Activated naive CD8-positive, alpha-beta T cell (primary cell): ENCODE measurements at regions not wholly inside any gene's neighbourhood (a gene's known extent, or its start where the extent isn't known, plus 50 kb on each side); places are given as distances from the start of the nearest gene placed in this dataset.

ENCODE experiments used
- H3K27ac Mint-ChIP-seq: one replicate; pipeline ENCODE4 v1.8.0; 2021; ENCODE audit warnings: mixed read lengths
- H3K27me3 Mint-ChIP-seq: one replicate; pipeline ENCODE4 v1.8.0; 2021; ENCODE audit warnings: mixed read lengths
- H3K36me3 Mint-ChIP-seq: one replicate; pipeline ENCODE4 v1.8.0; 2021; ENCODE audit warnings: mixed read lengths
- H3K4me1 Mint-ChIP-seq: one replicate; pipeline ENCODE4 v1.8.0; 2021; ENCODE audit warnings: low read depth, mixed read lengths
- H3K4me3 Mint-ChIP-seq: one replicate; pipeline ENCODE4 v1.8.0; 2021; ENCODE audit warnings: mild to moderate bottlenecking, mixed read lengths
- H3K9me3 Mint-ChIP-seq: one replicate; pipeline ENCODE4 v1.8.0; 2021; ENCODE audit warnings: low read depth, mixed read lengths

DNA sequence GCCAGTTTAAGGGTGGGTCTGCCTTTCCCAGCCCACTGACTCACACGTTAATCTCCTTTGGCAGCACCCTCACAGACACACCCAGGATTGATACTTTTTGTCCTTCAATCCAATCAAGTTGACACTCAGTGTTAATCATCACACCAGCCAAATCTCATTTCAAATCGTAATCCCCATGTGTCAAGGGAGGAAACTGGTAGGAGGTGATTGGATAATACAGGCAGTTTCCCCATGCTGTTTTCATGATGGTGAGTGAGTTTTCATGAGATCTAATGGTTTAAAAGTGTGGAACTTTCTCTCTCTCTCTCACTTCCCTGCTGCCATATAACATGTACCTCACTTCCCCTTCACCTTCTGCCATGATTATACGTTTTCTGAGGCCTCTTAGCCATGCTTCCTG, 647.2 kb upstream of the FRG1 start:
- Mint-ChIP-seq H3K27ac (no peak overlapping the region), H3K27me3 (no peaks in the 10 kb centered on the region), H3K9me3 (no peaks in the 10 kb centered on the region), H3K4me3 (no peak overlapping the region), H3K36me3 (no peaks in the 10 kb centered on the region), H3K4me1 (no peaks in the 10 kb centered on the region)

DNA sequence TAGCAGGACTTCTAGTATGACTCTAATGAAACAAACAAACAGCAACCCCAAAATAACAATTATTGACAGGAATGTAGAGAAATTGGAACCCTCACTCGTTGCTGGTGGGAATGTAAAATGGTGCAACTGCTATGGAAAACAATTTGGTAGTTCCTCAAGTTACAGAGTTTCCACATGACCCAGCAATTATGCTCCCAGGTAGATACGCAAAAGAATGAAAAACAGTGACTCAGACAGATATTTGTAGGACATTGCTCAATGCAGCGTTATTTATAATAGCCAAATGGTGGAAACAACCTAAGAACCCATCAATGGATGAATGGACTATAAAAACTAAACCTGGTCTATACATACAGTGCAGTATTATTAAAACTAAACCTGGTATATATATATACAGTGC, 646.1 kb upstream of the FRG1 start:
- H3K36me3 Mint-ChIP-seq, result no peaks in the 10 kb centered on the region
- H3K27ac Mint-ChIP-seq, result no peak overlapping the region
- H3K4me1 Mint-ChIP-seq, result no peaks in the 10 kb centered on the region
- H3K27me3 Mint-ChIP-seq, result no peaks in the 10 kb centered on the region
- H3K9me3 Mint-ChIP-seq, result no peaks in the 10 kb centered on the region
- H3K4me3 Mint-ChIP-seq, result no peak overlapping the region

DNA sequence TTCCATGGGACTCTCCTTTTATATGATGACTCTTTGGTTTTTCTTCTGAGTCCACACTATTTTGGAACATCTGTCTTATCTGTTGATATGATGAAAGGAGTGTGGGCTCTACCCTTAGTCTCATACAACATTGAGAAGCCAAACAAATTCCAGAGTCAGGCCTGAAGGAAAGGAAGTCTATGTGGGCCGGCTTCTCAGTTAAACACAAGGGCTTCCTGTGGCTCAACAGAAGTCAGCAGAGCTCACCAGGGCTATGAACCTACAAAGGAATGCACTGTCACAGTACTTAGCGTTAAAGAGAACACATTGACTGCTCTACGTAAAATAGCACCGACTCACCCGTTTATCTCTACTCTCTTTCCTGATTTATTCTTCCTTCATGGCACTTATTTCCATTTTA, 641.0 kb upstream of the FRG1 start:
- no peaks in the 10 kb centered on the region for H3K36me3 Mint-ChIP-seq
- H3K27me3 Mint-ChIP-seq, result no peaks in the 10 kb centered on the region
- H3K4me3 Mint-ChIP-seq, result no peak overlapping the region
- no peaks in the 10 kb centered on the region for H3K9me3 Mint-ChIP-seq
- no peaks in the 10 kb centered on the region for H3K4me1 Mint-ChIP-seq
- H3K27ac Mint-ChIP-seq, result no peak overlapping the region

DNA sequence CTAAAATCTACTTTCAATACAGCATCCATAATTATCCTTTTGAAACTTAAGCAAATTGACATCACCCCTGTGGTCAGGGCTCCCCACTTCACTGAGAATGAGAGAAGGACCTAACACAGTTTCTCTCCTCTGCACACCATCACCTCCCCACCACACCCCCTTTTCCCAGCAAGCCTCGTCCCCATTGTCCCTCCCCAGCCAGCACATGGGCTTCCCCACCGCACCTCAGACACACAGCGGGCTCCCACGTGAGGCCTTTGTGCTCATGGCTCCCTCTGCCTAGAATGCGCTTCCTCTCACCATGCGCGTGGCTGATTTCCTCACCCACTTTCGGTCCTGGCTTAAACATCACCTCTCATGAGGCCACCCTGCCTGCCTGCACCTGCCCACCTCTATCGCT, 639.0 kb upstream of the FRG1 start:
- Mint-ChIP-seq H3K36me3 (no peaks in the 10 kb centered on the region), H3K4me3 (no peak overlapping the region), H3K4me1 (no peaks in the 10 kb centered on the region), H3K27ac (no peak overlapping the region), H3K27me3 (no peaks in the 10 kb centered on the region), H3K9me3 (no peaks in the 10 kb centered on the region)

DNA sequence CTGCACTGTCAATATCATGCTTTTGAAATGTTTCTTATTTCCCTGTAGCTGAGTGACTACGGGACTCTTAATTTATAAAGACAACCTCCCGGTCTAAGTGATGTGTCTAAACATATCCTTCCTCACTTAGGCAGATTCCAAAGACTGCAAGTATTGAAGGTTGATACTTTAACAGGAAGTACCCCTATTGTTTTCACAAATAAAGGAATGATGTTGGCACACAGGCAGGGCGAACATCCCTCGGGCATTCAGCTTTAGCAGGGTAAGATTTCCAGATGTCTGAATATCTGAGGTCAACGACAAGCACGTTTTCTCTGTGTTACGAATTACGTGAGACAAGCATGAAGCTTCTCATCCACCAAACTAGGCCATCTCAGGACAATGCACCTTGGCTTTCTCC, 638.0 kb upstream of the FRG1 start:
- H3K4me3 Mint-ChIP-seq, result no peak overlapping the region
- no peaks in the 10 kb centered on the region for H3K36me3 Mint-ChIP-seq
- H3K4me1 Mint-ChIP-seq, result no peaks in the 10 kb centered on the region
- no peaks in the 10 kb centered on the region for H3K27me3 Mint-ChIP-seq
- no peaks in the 10 kb centered on the region for H3K9me3 Mint-ChIP-seq
- no peak overlapping the region for H3K27ac Mint-ChIP-seq

GRCh38 chr4:189304167-189304566, 636.5 kb upstream of the FRG1 start:
- H3K36me3 Mint-ChIP-seq, result no peaks in the 10 kb centered on the region
- H3K27me3 Mint-ChIP-seq, result no peaks in the 10 kb centered on the region
- H3K27ac Mint-ChIP-seq, result no peak overlapping the region
- H3K4me3 Mint-ChIP-seq, result no peak overlapping the region
- H3K9me3 Mint-ChIP-seq, result no peaks in the 10 kb centered on the region
- no peaks in the 10 kb centered on the region for H3K4me1 Mint-ChIP-seq

DNA sequence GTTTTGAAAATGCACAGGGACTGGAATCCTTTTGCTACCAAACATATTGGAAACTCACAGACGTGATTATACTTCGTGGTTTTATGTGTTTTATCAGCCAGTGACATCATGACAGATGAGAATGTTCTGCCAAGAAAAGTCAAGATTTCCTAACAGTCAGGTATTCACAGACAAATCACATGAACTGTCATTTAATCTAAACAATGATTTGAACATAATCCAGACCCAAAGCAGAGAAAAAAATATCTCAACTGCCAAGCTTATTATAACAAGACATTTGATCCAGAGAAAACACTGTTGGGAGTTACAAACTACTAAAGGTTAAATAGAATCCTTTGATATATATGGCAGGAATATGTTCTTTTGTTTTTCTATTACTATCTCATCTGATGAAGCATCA, 635.9 kb upstream of the FRG1 start:
- H3K4me3 Mint-ChIP-seq, result no peak overlapping the region
- H3K36me3 Mint-ChIP-seq, result no peaks in the 10 kb centered on the region
- no peaks in the 10 kb centered on the region for H3K4me1 Mint-ChIP-seq
- no peaks in the 10 kb centered on the region for H3K9me3 Mint-ChIP-seq
- no peaks in the 10 kb centered on the region for H3K27me3 Mint-ChIP-seq
- H3K27ac Mint-ChIP-seq, result no peak overlapping the region

GRCh38 chr4:189305500-189305899, 635.2 kb upstream of the FRG1 start:
- H3K27ac Mint-ChIP-seq, result no peak overlapping the region
- H3K9me3 Mint-ChIP-seq, result no peaks in the 10 kb centered on the region
- no peaks in the 10 kb centered on the region for H3K4me1 Mint-ChIP-seq
- H3K4me3 Mint-ChIP-seq, result no peak overlapping the region
- H3K27me3 Mint-ChIP-seq, result no peaks in the 10 kb centered on the region
- no peaks in the 10 kb centered on the region for H3K36me3 Mint-ChIP-seq

GRCh38 chr4:189311251-189311650, 629.4 kb upstream of the FRG1 start:
- no peak overlapping the region for H3K27ac Mint-ChIP-seq
- no peaks in the 10 kb centered on the region for H3K27me3 Mint-ChIP-seq
- H3K4me1 Mint-ChIP-seq, result no peaks in the 10 kb centered on the region
- H3K9me3 Mint-ChIP-seq, result no peaks in the 10 kb centered on the region
- no peaks in the 10 kb centered on the region for H3K36me3 Mint-ChIP-seq
- no peak overlapping the region for H3K4me3 Mint-ChIP-seq

DNA sequence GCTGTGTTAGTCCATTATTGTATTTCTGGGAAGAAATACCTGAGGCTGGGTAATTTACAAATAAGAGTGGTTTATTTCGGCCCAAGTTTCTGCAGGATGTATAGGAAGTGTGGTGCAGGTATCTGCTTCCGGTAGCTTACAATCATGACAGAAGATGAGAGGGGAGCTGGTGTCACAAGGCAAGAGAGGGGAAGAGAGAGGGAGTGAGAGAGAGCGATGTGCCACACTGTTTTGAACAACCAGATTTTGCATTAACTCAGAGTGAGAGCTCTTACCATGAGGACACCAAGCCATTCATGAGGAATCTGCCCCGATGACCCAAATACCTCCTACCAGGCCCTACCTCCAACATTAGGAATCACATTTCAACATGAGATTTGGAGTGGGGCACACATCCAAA, 627.6 kb upstream of the FRG1 start:
- H3K4me3 Mint-ChIP-seq, result no peak overlapping the region
- no peaks in the 10 kb centered on the region for H3K27me3 Mint-ChIP-seq
- H3K36me3 Mint-ChIP-seq, result no peaks in the 10 kb centered on the region
- H3K4me1 Mint-ChIP-seq, result no peaks in the 10 kb centered on the region
- H3K27ac Mint-ChIP-seq, result no peak overlapping the region
- no peaks in the 10 kb centered on the region for H3K9me3 Mint-ChIP-seq

GRCh38 chr4:189313861-189314513, 626.7 kb upstream of the FRG1 start:
- Mint-ChIP-seq H3K4me1 (no peaks in the 10 kb centered on the region), H3K4me3 (no peak overlapping the region), H3K9me3 (peaks cover 6% of the 10 kb centered on the region), H3K27me3 (no peaks in the 10 kb centered on the region), H3K27ac (no peak overlapping the region), H3K36me3 (no peaks in the 10 kb centered on the region)

DNA sequence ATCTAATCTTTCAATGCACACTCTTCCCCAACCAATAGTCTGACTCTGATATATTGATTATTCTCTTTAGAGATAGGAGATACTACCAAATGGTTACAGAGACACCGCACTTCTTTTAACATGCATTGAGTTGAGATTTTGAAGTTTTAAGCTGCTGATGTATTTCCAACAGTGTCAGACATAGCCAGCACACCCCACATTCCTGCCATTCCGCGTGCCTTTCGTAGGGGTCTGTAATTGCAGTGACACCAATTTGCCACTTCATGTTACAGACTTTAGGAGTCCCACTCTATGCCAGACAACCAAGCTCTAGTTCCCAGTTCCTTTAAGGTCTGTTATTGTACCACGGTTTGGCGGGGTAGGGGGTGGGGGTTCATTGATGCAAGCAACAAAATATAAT, 618.2 kb upstream of the FRG1 start:
- Mint-ChIP-seq H3K9me3 (peaks cover 17% of the 10 kb centered on the region), H3K4me3 (no peak overlapping the region), H3K27ac (no peak overlapping the region), H3K27me3 (no peaks in the 10 kb centered on the region), H3K4me1 (no peaks in the 10 kb centered on the region), H3K36me3 (no peaks in the 10 kb centered on the region)

DNA sequence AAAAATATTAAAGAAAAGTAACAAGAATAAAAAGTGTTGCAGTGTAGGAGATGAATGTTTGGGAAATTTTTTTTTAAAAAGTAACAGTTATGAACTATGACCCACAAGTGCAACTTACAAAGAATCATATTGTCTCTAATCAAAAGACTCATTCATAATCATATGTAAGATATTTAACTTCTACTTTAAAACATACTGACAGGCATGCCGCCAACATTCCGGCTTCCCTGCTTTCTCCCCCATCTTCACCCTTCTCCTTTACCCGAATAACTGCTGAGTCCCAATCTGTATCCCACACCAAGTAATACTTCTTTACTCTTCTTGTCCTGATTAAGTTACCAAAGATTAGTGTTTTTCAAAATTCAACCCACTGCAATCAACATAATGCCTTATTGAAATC, 598.8 kb upstream of the FRG1 start:
- no peak overlapping the region for H3K4me3 Mint-ChIP-seq
- H3K4me1 Mint-ChIP-seq, result no peaks in the 10 kb centered on the region
- no peaks in the 10 kb centered on the region for H3K27me3 Mint-ChIP-seq
- H3K9me3 Mint-ChIP-seq, result peaks cover 9% of the 10 kb centered on the region
- H3K27ac Mint-ChIP-seq, result no peak overlapping the region
- no peaks in the 10 kb centered on the region for H3K36me3 Mint-ChIP-seq

GRCh38 chr4:189355590-189355989, 585.1 kb upstream of the FRG1 start:
- Mint-ChIP-seq H3K27ac (no peak overlapping the region), H3K9me3 (no peaks in the 10 kb centered on the region), H3K27me3 (no peaks in the 10 kb centered on the region), H3K36me3 (no peaks in the 10 kb centered on the region), H3K4me3 (no peak overlapping the region), H3K4me1 (no peaks in the 10 kb centered on the region)

DNA sequence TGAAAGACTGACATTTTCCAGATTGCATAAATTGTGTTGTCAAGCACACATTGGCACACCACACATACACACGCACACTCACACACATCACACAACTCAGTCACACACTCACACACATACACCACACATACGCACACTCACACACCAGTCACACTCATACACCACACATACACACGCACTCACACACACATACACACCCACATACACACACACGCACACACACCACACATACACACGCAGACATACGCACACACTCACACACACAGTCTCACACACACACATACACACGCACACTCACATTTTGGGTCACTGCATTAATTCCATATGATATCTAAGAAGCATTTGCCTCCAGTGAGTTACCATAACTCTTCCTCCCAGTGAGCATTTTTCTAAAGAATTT, 578.3 kb upstream of the FRG1 start:
- no peaks in the 10 kb centered on the region for H3K4me1 Mint-ChIP-seq
- H3K27me3 Mint-ChIP-seq, result no peaks in the 10 kb centered on the region
- no peak overlapping the region for H3K4me3 Mint-ChIP-seq
- no peaks in the 10 kb centered on the region for H3K9me3 Mint-ChIP-seq
- H3K36me3 Mint-ChIP-seq, result no peaks in the 10 kb centered on the region
- no peak overlapping the region for H3K27ac Mint-ChIP-seq

DNA sequence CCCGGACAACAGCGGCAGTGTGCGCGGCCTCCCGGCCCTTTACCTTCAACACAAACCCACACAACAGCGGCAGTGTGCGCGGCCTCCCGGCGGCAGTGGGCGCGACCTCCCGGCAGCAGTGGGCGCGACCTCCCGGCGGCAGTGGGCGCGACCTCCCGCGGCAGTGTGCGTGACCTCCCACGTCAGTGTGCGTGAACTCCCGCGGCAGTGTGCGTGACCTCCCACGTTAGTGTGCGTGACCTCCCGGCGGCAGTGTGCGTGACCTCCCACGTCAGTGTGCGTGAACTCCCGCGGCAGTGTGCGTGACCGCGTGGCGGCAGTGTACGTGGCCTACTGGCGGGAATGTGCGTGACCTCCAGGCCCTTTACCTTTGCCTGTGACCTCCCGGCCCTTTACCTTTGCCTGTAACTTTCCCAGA, 576.6 kb upstream of the FRG1 start:
- no peaks in the 10 kb centered on the region for H3K27me3 Mint-ChIP-seq
- no peak overlapping the region for H3K4me3 Mint-ChIP-seq
- H3K9me3 Mint-ChIP-seq, result peaks cover 4% of the 10 kb centered on the region
- no peaks in the 10 kb centered on the region for H3K4me1 Mint-ChIP-seq
- H3K27ac Mint-ChIP-seq, result no peak overlapping the region
- H3K36me3 Mint-ChIP-seq, result no peaks in the 10 kb centered on the region
